Fibroblast of villous mesenchyme (primary cell): ENCODE measurements at regions not wholly inside any gene's neighbourhood (a gene's known extent, or its start where the extent isn't known, plus 50 kb on each side); places are given as distances from the start of the nearest gene placed in this dataset.

Source experiments
- DNase-seq: peaks from one replicate; pipeline ENCODE4 v3.0.0-alpha.2; 2010; ENCODE audit warnings: low read depth
- H3K4me3 ChIP-seq: 2 replicates; pipeline ENCODE4 v1.5.1; 2011; ENCODE audit warnings: low read depth, mild to moderate bottlenecking, low read length
- CTCF ChIP-seq: IDR thresholded peaks from 2 replicates; pipeline ENCODE4 v1.5.1; 2012; ENCODE audit warnings: low read depth, mild to moderate bottlenecking, low read length; ENCODE audit not compliant: insufficient read depth

- no peak overlapping the region for H3K4me3 ChIP-seq
- no peak for TF ChIP-seq CTCF
- no peak for DNase-seq
Observed at GRCh38 chr5:168214886-168215285, 76.6 kb upstream of the WWC1 start.

GRCh38 chr5:168215646-168216045 is 75.8 kb upstream of the WWC1 start:
- no peak for DNase-seq
- no peak overlapping the region for H3K4me3 ChIP-seq
- TF ChIP-seq CTCF = no peak

- TF ChIP-seq CTCF = no peak
- H3K4me3 ChIP-seq = no peak overlapping the region
- DNase-seq = no peak
Observed at GRCh38 chr5:168216989-168217388, 74.5 kb upstream of the WWC1 start.

GRCh38 chr5:168217497-168217896 is 73.9 kb upstream of the WWC1 start:
- DNase-seq = no peak
- no peak for TF ChIP-seq CTCF
- no peak overlapping the region for H3K4me3 ChIP-seq

- no peak for DNase-seq
- TF ChIP-seq CTCF = no peak
- H3K4me3 ChIP-seq = no peak overlapping the region
Observed at GRCh38 chr5:168218746-168219145, 72.7 kb upstream of the WWC1 start.

- peak overlapping the region; percentile 37 for H3K4me3 ChIP-seq
- peak; percentile 84 for TF ChIP-seq CTCF
- peak; percentile 75 for DNase-seq
Observed at GRCh38 chr5:168219515-168220410, 71.7 kb upstream of the WWC1 start.
